ENCODE measurements at regions not wholly inside any gene's neighbourhood (a gene's known extent, or its start where the extent isn't known, plus 50 kb on each side); places are given as distances from the start of the nearest gene placed in this dataset.
A peak's percentile ranks its signal among the peaks of the same experiment; 100 is the strongest.
"Not testable (repeated sequence)": the region's sequence is repeated elsewhere in the genome, so short reads cannot be mapped to it uniquely, and the experiment has no call there.

DNA sequence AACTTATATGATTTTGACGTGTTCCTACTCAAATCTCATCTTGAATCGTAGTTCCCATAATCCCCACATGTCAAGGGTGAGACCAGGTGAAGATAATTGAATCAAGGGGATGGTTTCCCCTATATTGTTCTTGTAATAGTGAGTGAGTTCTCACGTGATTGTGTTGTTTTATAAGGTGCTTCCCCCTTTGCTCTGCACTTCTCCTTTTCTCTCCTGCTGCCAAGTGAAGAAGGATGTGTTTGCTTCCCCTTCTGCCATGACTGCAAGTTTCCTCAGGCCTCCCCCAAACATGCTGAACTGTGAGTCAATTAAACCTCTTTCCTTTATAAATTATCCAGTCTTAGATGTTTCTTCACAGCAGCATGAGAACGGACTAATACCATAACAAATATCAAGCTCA lies 83.2 kb downstream of the MANEA start:
- DNase-seq (ENCODE audit: low spot score): no peak

DNA sequence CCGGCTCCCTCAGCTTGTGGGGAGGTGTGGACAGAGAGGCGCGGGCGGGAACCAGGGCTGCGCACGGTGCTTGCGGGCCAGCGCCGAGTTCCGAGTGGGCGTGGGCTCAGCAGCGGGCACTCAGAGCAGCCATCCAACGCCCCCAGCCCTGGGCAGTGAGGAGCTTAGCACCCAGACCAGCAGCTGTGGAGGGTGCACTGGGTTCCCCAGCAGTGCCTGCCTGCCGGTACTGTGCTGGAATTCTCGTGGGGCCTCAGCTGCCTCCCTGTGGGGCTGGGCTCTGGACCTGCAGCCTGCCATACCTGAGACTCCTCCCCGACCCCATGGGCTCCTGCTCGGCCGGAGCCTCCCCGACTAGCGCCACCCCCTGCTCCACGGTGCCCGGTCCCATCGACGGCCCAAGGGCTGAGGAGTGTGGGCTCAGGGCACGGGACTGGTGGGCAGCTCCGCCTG lies 92.7 kb downstream of the MANEA start:
- no peak for DNase-seq (ENCODE audit: low spot score)

DNA sequence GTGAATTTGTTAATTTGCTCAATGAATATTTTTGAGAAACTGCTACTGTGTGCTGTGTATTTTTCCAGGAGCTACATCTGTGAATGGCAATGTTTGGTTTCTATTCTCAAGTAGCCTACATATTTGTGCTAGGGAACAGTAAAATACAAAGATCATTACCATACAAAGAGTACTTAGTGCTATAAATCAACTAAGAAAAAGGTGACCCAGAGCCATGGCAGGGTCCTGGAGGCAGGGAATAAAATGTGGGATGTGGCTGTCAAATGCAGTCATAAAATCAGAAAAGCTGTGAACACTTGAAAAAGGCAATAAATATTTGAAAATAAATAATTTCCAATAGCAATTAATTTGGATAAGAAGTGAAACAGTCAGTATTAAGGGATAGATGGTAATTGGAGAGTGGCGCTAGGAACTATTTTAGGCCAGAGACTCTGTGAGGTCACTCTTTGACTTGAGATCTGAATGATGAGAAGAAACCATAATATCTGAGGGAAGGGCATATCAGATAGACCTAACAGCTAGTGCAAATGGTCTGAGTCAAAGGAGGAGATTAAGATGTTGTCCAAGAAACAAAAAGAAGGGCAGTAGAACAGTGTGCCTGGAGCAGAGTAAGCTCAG lies 98.8 kb downstream of the MANEA start:
- DNase-seq (ENCODE audit: low spot score): no peak

DNA sequence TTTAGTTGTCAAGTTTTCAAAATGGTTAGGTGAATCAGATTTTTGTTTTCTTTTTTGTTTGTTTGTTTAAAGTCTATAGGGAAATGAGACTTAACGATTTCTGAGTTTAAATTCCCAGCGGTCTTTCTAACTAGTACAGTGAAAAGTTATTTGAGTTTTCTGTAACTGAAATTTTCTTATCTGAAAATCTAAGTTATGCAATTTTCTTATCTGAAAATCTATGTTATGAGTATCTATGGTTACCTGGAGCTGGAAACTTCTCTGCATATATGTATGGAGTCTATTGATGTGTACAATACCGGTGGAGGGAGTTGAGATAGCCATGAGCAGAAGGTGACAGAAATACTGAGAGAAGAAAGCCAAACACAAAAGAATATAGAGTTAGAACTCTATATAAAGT lies 102.6 kb downstream of the MANEA start:
- DNase-seq (ENCODE audit: low spot score): no peak

DNA sequence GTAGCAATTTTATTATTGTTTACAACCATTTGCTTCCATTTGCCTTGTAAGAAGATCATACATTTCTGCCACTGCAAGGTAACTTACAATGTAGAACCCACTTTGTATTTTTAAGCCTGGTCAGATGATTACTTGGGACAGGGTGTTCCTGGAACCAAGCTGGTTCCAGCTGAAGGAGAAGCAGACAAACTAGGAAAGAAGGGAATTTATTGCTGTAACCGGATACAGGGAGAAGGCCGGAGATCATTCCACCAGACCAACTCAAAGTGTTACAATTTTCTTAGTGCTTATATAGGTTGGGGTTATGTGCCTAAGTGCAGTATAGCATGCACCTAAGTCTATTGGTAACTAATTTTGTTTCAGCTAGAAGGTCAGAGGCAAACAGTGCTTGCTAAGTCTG lies 104.4 kb downstream of the MANEA start:
- no peak for DNase-seq (ENCODE audit: low spot score)

DNA sequence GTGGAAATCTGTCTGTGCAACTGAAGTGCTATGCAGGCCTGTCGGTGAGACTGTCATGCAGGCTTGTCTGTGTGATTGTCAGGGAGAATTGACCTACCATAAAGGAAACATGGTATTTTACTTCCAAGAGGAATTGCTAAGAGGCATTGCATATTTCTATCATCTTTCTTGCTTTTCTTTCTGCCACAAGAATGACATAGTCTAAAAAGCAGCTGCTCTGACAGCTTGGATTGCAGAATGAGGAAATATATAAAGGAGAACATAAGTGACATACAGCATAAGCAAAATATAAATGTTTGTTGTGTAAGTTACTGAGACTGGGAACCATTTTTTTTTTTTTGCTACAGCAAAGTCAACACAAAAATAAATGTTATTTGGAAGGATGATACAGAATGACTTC lies 105.1 kb downstream of the MANEA start:
- no peak for DNase-seq (ENCODE audit: low spot score)

DNA sequence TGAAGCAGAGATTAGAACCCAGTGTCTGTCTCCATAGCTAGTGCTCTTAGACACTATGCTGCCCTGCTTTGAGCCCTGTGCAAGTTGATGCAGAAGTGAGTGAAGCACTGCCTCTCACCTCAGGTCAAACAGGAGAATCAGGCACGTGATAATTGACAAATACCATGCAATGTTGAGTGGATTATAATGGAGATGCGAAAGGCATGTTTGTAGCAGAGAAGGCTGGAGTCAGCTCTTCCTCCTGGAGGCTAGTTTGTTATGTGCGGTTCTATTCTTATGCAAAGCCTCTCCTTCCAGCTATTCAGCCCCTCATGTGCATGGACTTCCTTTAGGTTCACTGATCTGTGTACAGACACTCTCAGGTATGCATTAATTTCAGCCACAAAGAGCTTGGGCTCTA lies 108.5 kb downstream of the MANEA start:
- no peak for DNase-seq (ENCODE audit: low spot score)

DNA sequence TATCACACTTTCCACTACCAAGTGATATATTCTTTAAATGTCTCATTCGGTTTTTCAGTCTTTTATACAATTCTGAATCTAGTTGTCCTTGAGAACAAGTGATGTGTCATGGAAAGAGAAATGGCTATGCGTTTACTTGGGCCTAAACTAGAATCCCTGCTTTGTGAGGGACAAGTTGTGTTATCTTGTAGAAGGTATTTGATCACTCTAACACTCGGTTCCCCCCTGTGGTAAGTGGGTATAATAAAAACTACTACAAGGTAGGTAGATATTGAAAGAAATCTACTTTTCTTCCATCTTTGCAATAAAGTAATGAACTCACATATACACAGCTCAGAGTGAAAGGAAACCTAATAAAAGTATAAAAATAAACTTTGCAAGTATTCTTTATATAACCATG lies 108.9 kb downstream of the MANEA start:
- DNase-seq (ENCODE audit: low spot score): no peak

DNA sequence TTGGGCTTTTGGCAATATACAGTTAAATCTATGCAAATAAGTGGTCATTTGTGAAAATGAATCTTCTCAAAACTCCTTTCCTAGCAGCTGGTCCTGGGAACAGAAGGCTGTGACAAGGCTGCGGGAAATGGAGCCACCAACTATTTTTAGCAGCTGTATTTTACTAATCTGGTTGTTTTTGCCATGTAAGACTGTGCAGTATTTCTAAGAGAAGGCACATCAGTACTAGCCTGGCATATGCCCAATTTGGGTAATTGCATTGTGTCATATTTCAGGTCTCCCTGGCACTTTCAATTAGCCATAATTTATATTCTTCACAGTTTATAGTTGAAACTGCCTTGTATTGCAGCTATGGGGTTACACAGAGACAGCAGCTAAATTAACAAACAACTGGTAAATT lies 109.6 kb downstream of the MANEA start:
- no peak for DNase-seq (ENCODE audit: low spot score)

DNA sequence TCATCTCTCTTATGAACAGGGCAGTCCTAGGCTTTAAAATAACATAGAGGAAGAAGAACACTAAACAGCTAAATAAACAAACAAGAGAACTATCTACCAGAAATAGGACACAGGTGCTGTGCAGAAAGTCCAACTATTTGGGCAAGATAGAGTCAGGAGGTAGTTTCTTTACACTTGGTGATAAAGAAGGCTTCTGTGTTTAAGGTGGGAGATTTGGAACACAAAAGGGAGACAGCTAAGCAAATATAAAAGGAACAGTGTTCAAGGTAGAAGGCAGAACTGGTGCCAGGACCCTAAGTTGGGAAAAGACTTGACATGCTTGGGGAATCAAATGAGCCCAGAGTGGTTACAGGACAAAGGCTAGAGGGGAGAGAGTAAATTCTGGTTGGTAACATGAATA lies 110.5 kb downstream of the MANEA start:
- DNase-seq (ENCODE audit: low spot score): no peak

DNA sequence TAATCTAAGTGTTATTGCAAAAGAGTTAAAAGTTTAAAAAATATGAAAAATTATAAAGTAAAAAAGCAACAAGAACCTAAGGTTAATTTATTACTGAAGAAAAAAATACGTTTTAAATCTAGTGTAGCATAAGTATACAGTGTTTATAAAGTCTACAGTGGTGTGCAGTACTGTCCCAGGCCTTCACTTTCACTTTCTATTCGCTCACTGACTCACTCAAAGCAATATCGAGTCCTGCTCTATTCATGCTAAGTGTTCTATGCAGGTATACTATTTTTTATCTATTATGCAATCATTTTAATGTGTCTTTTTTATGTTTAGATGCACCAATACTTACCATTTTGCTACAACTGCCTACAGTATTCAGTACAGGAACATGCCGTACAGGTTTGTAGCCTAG lies 113.0 kb downstream of the MANEA start:
- peak; percentile 21 for DNase-seq (ENCODE audit: low spot score)

DNA sequence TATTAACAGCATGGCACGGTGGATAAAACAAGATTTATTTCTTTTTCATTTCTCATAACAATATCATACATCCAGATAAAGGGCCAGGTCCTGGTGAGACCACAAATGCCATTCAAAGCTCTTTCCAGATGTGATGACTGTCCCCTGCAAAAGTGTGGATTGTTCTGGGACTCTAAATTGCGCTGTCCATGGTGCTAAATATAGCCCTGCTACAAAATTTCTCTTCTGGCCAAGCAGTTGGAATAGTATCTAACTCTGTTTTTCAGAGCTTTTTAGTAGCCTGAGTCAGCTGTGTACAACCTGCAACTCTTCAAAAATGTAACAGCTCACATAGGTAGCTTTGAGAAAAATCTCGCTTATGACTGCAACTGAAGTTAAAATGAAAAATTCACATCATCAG lies 115.8 kb downstream of the MANEA start:
- DNase-seq (ENCODE audit: low spot score): peak; percentile 46

DNA sequence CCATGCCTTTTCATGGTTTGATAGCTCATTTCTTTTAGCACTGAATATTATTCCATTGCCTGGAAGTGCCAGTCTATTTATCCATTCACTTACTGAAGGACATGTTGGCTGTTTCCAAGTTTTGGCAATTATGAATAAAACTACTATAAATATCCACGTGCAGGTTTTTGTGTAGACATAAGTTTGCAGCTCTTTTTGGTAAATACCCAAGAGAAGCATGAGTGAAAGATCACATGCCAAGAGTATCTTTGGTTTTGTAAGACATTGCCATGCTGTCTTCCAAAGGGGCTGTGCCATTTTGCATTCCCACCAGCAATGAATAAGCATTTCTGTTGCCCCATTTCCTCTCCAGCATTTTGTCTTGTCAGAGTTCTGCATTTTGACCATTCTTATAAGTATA lies 120.9 kb downstream of the MANEA start:
- no peak for DNase-seq (ENCODE audit: low spot score)

DNA sequence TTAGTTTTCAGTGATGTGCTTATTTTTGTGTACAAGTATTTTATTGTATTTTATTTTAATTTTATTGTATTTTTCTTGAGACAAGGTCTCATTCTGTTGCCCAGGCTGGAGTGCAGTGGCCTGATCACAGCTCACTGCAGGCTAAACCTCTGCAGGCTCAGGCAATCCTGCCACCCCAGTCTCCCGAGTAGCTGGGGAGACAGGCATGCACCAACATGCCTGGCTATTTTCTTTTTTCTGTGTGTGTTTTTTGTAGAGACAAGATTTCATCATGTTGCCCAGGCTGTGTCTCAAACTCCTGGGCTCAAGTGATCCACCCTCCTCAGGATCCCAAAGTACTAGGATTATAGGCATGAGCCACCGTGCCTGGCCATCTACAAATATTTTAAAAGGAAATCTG lies 146.3 kb downstream of the MANEA start:
- DNase-seq (ENCODE audit: low spot score): no peak

DNA sequence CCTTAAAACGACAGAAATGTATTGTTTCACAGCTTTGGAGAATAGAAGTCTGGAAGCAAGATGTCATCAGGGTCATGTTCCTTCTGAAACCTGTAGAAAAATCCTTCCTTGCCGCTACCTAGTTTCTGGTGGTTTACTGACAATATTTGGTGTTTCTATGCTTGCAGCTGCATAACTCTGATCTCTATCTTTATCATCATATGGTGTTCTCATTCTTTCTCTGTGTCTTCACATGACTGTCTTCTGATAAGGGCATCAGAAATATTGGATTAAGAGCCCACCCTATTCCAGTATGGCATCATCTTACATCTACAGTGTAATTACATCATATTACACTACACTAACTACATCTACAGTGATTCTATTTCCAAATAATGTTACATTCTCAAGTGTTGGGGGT lies 148.0 kb downstream of the MANEA start:
- no peak for DNase-seq (ENCODE audit: low spot score)

DNA sequence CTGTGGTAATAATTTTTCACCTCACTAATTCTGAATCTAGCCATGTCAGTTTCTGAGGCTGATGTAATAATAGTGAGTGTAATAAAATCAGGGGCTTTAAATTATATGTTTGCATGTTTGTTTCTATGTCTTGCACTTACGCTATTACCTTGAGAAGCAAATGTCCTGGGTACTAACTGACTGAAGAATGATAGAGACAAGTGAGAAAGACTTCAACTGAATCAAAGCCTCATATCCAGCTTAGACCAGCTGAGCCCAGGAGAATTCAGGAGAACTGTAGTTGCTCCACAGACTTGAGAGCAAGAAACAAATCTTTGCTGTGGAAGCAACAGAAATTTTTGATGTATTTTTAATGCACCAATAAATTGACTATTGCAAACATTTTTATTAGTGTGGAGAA lies 162.8 kb downstream of the MANEA start:
- no peak for DNase-seq (ENCODE audit: low spot score)

DNA sequence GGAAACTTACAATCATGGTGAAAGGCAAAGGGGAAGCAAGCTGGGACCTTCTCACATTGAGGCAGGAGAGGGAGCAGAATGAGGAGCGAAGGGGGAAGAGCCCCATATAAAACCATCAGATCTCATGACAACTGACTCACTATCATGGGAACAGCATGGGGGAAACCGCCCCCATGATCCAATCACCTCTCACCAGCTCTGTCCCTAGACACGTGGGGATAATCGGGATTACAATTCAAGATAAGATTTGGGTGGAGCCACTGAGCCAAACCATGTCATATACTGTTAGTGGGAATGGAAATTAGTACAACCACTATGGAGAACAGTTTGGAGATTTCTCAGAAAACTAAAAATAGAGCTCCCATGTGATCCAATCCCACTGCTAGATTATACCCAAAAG lies 163.7 kb downstream of the MANEA start:
- DNase-seq (ENCODE audit: low spot score): no peak

DNA sequence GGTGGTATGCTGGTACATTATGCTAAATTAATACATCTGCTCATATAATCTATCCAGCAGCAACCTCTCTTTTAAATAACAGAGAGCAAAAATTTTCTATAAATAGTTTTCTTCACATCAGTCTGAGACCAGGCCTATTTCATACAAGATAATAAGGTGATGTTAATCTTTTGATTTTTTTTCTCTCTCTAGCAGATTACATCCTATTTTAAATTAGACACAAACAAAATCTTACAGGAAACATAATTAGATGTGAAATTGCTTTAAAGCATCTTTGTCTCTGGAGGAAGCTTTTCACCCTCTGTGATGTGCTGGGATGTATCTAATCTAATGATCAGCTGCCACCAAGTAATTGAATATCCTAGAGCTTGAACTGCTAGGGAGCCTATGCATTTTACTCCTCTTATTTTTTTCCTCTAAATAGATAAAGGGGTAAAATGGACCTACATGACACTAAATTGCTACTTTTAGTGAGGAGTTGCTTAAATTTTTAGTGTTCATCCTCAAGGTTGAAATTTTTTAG lies 165.5 kb downstream of the MANEA start:
- no peak for DNase-seq (ENCODE audit: low spot score)

DNA sequence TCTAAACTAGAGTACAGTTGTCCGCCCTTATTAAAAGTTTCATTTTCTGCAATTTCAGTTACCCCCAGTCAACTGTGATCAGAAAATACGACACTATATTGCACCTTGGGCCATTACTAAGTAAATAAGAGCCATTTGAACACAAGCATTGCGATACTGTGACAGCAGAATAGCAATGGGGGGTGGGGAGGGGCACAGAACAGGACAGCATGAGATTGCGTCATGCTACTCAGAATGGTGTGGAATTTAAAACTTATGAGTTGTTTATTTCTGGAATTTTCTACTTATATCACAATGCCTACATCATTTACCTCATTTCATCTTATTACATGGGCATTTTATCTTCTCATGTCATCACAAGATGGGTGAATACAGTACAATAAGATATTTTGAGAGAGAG lies 166.3 kb downstream of the MANEA start:
- no peak for DNase-seq (ENCODE audit: low spot score)

DNA sequence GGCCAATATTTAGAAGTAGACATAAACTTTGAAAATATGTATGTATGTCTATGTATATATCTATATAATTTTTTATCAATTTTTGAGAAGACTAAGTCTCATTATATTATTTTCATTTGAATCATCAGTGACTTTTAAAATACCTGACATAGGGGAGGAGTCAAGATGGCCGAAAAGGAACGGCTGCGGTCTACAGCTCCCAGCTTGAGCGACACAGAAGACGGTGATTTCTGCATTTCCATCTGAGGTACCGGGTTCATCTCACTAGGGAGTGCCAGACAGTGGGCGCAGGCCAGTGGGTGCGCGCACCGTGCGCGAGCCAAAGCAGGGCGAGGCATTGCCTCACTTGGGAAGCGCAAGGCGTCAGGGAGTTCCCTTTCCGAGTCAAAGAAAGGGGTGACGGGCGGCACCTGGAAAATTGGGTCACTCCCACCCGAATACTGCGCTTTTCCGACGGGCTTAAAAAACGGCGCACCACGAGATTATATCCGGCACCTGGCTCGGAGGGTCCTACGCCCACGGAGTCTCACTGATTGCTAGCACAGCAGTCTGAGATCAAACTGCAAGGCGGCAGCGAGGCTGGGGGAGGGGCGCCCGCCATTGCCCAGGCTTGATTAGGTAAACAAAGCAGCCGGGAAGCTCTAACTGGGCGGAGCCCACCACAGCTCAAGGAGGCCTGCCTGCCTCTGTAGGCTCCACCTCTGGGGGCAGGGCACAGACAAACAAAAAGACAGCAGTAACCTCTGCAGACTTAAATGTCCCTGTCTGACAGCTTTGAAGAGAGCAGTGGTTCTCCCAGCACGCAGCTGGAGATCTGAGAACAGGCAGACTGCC lies 181.1 kb downstream of the MANEA start:
- DNase-seq (ENCODE audit: low spot score): not testable (repeated sequence)

DNA sequence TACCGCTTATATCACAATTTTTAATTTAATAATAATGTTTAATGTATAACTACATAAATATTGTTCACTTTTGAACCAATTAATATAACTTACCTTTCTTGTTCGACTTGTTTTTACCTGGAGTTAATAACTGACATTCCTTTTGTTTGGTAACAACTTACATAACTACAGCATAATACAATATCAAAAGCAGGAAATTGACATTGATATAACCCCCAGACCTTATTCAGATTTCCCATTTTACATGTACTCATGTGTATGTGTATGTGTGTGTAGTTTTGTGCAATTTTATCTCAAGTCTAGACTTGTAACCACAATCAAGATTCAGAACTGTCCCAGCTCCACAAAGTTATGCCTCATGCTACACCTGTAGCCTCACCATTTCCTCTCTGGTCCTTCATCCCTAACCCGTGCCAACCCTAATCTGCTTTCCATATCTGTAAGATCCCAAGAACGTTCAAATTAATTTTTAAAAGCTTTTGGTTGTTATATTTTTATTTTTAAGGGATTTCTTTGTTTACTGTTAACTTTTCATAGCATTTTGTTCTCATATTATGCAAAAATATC lies 190.6 kb downstream of the MANEA start:
- no peak for DNase-seq (ENCODE audit: low spot score)

DNA sequence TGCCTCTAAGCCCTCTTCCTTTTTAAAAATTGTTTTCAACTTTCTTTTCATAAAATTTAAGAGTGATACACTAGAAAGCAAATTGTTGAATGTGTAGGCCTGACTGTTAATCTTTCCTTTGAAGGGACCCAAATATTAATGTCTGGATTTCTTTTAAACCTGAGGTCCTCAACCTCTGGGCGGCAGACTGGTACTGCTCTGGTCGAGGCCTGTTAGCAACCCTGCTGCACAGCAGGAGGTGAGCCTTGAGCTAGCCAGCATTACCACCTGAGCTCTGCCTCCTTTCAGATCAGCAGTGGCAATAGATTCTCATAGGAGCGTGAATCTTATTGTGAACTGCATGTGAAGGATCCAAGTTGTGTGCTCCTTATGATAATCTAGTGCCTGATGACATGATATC lies 191.2 kb downstream of the MANEA start:
- no peak for DNase-seq (ENCODE audit: low spot score)

DNA sequence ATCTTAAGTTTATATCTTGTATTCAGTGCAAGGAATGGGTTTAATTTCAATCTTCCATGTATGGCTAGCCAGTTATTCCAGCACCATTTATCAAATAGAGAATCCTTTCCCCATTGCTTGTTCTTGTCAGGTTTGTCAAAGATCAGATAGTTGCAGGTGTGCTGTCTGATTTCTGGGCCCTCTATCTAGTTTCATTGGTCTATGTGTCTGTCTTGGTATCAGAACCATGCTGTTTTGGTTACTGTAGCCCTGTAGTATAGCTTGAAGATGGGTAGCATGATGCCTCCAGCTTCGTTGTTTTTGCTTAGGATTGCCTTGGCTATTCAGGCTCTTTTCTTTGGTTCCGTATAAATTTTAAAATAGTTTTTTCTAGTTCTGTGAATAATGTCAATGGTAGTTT lies 200.0 kb downstream of the MANEA start:
- no peak for DNase-seq (ENCODE audit: low spot score)
